ENCODE measurements at regions not wholly inside any gene's neighbourhood (a gene's known extent, or its start where the extent isn't known, plus 50 kb on each side); places are given as distances from the start of the nearest gene placed in this dataset.
"Not testable (repeated sequence)": the region's sequence is repeated elsewhere in the genome, so short reads cannot be mapped to it uniquely, and the experiment has no call there.

DNA sequence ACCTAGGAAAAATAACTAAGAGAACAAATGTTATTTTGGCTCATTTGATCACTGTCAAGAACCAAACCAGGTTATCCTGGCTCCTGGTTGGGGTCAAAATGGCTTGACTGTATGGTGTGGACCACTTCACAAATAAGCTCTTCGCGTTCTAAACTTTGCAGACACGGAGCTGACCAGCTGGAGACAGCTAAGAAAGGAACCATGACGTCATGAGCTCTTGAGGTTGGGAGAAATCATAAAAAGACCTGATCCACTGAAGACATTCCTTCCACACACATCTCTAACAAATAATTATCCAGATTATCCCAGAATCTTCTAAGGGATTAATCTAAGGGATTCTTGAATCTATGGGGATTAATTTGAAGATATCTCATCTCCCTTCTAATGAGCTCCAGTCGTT lies 321.5 kb upstream of the IGF1R start:
- Histone ChIP-seq H3K36me3 (replicated peaks) (no peaks in the 10 kb centered on the region), H3K27me3 (ENCODE audit: low read depth) (no peaks in the 10 kb centered on the region), H3K4me3 (no peak overlapping the region), H3K4me1 (no peaks in the 10 kb centered on the region), H3K9me3 (no peaks in the 10 kb centered on the region)
- in situ Hi-C loops (cut with MboI; ENCODE audit: low sequenced_read_pairs): no loop called here
- DNase-seq (ENCODE audit: low spot score in 2 of 2): no peak

DNA sequence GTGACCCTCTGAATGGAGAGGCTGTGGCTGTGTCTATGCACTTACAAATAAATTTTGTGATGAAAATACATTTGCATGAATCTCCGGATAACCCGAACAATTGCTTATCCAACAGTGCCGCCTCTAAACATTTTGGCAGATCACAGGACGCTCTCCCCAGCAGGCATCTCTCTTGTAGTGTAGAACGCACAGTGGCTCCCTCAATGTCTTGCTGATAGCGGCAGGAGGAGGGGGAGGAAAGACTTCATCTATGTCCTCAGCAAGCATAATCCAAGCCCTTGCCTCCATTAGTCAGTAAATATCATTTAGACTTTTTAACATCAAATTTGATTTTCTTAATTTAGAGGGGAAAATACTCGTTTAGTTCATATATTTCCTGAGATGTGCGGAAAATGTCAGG lies 318.1 kb upstream of the IGF1R start:
- no peak overlapping the region for H3K4me3 ChIP-seq
- DNase-seq (ENCODE audit: low spot score in 2 of 2): no peak
- no peaks in the 10 kb centered on the region for H3K4me1 ChIP-seq
- in situ Hi-C loops (cut with MboI; ENCODE audit: low sequenced_read_pairs): no loop called here
- no peaks in the 10 kb centered on the region for H3K9me3 ChIP-seq
- no peaks in the 10 kb centered on the region for H3K36me3 ChIP-seq (replicated peaks)
- H3K27me3 ChIP-seq (ENCODE audit: low read depth): no peaks in the 10 kb centered on the region

DNA sequence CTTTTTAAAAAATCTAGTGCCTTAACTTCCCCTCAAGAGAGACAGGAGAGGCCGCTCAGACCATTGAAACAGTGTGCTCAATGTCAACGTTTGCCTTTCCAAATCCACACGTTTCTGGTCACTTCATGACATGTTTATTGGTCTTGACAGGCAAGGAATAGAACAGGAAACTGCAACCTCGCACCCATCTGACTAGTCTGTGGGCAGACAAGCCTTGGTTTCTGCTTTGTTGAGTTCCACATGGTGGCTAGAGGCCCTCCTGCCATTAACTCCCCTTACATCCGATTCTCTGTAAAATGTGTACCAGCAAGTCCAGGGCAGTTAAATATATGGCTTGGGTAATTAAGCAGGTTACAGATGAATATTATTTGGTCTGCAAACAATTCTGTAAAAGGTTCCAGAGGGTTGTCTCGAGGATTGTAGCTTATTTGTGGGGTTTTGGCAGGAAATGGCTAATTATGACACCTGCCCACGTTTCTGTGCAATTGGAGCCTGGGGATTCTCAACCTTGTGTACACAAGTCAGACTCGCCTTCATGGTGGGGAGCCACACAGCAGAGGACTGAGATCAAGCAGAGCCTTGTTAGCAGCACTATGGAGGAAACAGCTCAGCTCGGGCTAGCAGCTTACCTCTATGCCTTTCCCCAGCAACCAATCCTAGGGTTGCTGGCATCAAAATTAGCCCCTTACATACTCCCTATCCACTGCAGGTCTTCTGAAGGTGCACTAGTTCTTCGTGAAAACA lies 317.5 kb upstream of the IGF1R start:
- Histone ChIP-seq H3K4me3 (no peak overlapping the region), H3K9me3 (no peaks in the 10 kb centered on the region), H3K36me3 (replicated peaks) (no peaks in the 10 kb centered on the region), H3K4me1 (no peaks in the 10 kb centered on the region), H3K27me3 (ENCODE audit: low read depth) (no peaks in the 10 kb centered on the region)
- in situ Hi-C loops (cut with MboI; ENCODE audit: low sequenced_read_pairs): no loop called here
- DNase-seq (ENCODE audit: low spot score in 2 of 2): no peak

DNA sequence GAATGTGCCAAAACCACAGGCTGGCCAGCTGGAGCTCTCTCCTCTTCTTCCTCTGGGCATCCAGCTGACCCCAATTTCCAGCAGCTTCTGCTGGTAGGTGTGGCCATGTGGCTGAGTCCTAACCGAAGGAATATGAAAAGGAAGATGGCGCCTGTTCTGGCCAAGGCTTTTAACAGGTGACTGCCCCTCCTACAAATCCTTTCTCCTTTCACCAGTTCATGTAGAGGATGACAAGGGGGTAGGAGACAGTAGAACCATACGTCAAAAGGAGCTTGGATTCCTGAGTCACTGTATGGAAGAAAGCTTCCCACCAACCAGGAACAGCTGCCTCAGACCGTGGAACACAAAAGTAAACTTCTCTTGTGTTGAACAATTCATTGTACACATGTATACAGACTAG lies 316.7 kb upstream of the IGF1R start:
- Histone ChIP-seq H3K36me3 (replicated peaks) (no peaks in the 10 kb centered on the region), H3K4me1 (no peaks in the 10 kb centered on the region), H3K27me3 (ENCODE audit: low read depth) (no peaks in the 10 kb centered on the region), H3K9me3 (no peaks in the 10 kb centered on the region), H3K4me3 (no peak overlapping the region)
- no peak for DNase-seq (ENCODE audit: low spot score in 2 of 2)
- in situ Hi-C loops (cut with MboI; ENCODE audit: low sequenced_read_pairs): no loop called here

DNA sequence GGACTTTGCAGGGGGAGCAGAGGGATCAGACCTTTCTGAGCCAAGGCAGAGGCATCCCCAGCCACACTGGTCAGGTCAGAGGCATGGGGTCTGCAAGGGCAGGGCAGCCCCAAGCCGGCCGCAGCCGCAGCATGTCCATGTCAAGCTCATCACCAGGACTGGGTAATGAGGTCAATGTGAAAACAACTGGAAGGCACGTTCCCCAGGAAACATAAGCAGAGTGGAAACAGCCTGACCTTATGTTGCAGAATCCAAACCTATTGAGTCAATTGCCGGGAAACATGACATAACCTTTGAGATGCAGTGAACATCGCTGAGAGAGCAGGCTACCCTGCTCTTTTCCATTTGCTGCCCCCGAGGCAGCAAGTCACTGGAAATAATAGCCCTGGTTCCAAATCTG lies 315.1 kb upstream of the IGF1R start:
- in situ Hi-C loops (cut with MboI; ENCODE audit: low sequenced_read_pairs): no loop called here
- H3K4me1 ChIP-seq: no peaks in the 10 kb centered on the region
- DNase-seq (ENCODE audit: low spot score in 2 of 2): no peak

DNA sequence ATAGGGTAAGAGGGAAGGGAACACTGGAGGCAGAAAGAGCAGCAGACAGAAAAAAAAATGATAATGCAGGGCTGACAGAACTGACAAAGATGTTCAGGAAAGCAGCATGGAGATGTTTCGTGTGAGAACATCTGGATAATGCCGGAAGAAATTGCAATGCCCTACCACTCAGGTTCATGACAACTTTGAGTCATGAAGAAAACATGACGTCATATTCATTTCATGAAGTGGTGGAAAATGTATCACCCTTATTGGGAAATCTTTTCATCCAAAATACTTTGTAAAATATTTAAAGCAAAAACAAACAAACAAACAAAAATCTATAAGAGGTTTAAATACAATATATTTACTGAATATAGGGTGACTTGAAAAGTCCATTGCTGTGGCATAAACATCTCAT lies 305.4 kb upstream of the IGF1R start:
- Histone ChIP-seq H3K36me3 (replicated peaks) (no peaks in the 10 kb centered on the region), H3K4me1 (no peaks in the 10 kb centered on the region), H3K4me3 (no peak overlapping the region), H3K27me3 (ENCODE audit: low read depth) (no peaks in the 10 kb centered on the region), H3K9me3 (no peaks in the 10 kb centered on the region)
- in situ Hi-C loops (cut with MboI; ENCODE audit: low sequenced_read_pairs): no loop called here
- DNase-seq (ENCODE audit: low spot score in 2 of 2): no peak

More for the DNA sequence above, 315.1 kb upstream of the IGF1R start:
- no peaks in the 10 kb centered on the region for H3K27me3 ChIP-seq (ENCODE audit: low read depth)
- H3K36me3 ChIP-seq (replicated peaks): no peaks in the 10 kb centered on the region
- no peak overlapping the region for H3K4me3 ChIP-seq
- no peaks in the 10 kb centered on the region for H3K9me3 ChIP-seq

DNA sequence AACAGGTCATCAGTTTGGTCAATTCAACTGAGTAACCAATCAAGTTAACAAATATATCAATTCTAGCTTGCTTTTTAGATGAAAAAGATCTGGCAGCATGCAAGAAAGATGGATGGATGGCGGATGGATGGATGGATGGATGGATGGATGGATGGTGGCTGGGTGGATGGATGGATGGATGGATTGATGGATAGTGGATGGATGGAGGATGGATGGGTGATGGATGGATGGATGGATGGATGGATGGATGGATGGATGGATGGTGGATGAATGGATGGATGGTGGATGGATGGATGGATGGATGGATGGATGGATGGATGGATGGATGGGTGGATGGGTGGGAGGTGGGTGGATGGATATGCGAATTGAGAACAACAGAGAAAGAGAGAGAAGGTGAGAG lies 303.7 kb upstream of the IGF1R start:
- no peaks in the 10 kb centered on the region for H3K27me3 ChIP-seq (ENCODE audit: low read depth)

DNA sequence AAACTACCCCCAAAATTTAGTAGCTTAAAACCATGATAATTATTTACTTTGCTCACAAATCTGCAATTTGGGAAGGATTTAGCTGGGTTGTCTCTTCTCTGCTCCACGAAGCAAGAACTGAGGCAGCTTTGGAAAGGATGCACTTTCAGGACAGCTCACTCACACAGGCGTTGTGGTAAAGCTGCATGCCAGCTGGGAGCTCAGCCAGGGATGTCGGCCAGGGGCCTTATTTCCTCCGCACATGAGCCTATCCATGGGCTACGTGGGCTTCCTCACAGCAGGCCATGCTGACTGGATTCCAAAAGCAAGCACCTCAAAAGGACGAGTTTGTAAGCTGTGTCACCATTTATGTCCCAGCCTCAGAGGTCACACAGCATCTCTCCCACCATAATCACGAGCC lies 301.3 kb upstream of the IGF1R start:
- Histone ChIP-seq H3K4me3 (no peak overlapping the region), H3K36me3 (replicated peaks) (no peaks in the 10 kb centered on the region), H3K4me1 (no peaks in the 10 kb centered on the region), H3K9me3 (no peaks in the 10 kb centered on the region), H3K27me3 (ENCODE audit: low read depth) (no peaks in the 10 kb centered on the region)
- no peak for DNase-seq (ENCODE audit: low spot score in 2 of 2)
- in situ Hi-C loops (cut with MboI; ENCODE audit: low sequenced_read_pairs): no loop called here

More for the DNA sequence above, 303.7 kb upstream of the IGF1R start:
- no peaks in the 10 kb centered on the region for H3K9me3 ChIP-seq
- in situ Hi-C loops (cut with MboI; ENCODE audit: low sequenced_read_pairs): no loop called here
- H3K4me1 ChIP-seq: no peaks in the 10 kb centered on the region
- no peak overlapping the region for H3K4me3 ChIP-seq
- DNase-seq (ENCODE audit: low spot score in 2 of 2): no peak
- H3K36me3 ChIP-seq (replicated peaks): no peaks in the 10 kb centered on the region

DNA sequence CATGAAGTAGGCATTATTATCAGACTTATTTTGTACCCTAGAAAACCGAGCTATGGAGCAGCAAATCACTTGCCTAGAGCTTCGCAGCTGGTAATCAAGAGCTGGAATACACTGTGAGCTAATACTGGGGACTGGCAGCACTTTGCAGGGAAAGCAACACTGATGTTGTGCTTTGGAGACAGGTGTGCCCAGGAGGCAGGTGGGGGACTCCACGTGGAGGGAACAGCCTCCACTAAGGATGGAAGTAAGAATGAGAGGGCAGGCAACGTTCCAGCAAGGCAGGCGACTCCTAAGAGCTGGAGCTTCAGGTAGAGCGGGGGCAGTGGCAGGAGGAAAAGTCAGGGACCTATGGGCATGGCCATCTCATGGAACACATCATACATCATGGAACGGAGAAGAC lies 300.5 kb upstream of the IGF1R start:
- no peak for DNase-seq (ENCODE audit: low spot score in 2 of 2)
- in situ Hi-C loops (cut with MboI; ENCODE audit: low sequenced_read_pairs): no loop called here
- H3K27me3 ChIP-seq (ENCODE audit: low read depth): no peaks in the 10 kb centered on the region
- no peaks in the 10 kb centered on the region for H3K36me3 ChIP-seq (replicated peaks)
- H3K4me1 ChIP-seq: no peaks in the 10 kb centered on the region
- H3K9me3 ChIP-seq: no peaks in the 10 kb centered on the region
- H3K4me3 ChIP-seq: no peak overlapping the region

DNA sequence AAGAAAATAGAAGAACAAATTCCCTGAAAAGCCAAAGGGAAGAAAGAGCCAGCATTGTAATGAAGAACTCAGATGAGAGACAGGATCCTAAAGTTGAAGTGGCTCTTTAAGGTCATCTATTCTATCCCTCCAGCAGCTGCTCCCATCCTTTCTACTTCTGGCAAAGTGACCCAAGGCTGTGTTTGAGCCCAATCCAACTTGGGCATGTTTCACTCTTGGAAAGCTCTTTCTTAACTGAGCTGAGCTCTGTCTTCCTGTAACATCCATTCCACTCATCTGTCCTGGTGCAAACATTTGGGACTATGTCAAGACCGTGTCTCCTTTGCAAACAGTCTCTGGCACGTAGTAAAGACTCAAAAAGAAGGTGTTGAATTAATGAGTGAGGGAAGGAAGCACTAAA lies 298.1 kb upstream of the IGF1R start:
- no peaks in the 10 kb centered on the region for H3K9me3 ChIP-seq
- H3K4me1 ChIP-seq: no peaks in the 10 kb centered on the region
- no peaks in the 10 kb centered on the region for H3K36me3 ChIP-seq (replicated peaks)
- no peak for DNase-seq (ENCODE audit: low spot score in 2 of 2)
- no peaks in the 10 kb centered on the region for H3K27me3 ChIP-seq (ENCODE audit: low read depth)
- H3K4me3 ChIP-seq: no peak overlapping the region
- in situ Hi-C loops (cut with MboI; ENCODE audit: low sequenced_read_pairs): no loop called here

DNA sequence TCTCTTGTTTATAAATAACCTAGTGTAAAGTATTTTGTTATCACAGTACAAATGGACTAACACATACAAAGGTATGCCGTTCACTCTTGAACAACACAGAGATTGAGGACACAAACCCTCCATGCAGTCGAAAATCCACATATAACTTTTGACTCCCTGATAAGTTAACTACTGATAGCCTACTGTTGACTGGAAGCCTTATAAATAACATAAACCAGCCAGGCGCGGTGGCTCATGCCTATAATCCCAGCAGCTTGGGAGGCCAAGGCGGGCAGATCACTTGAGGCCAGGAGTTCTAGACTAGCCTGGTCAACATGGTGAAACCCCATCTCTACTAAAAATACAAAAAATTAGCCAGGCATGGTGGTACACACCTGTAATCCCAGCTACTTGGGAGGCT lies 290.1 kb upstream of the IGF1R start:
- H3K4me1 ChIP-seq; H3K9me3 ChIP-seq; in situ Hi-C loops (cut with MboI; ENCODE audit: low sequenced_read_pairs); H3K27me3 ChIP-seq (ENCODE audit: low read depth); H3K4me3 ChIP-seq; DNase-seq (ENCODE audit: low spot score in 2 of 2); H3K36me3 ChIP-seq (replicated peaks): not testable (repeated sequence)

DNA sequence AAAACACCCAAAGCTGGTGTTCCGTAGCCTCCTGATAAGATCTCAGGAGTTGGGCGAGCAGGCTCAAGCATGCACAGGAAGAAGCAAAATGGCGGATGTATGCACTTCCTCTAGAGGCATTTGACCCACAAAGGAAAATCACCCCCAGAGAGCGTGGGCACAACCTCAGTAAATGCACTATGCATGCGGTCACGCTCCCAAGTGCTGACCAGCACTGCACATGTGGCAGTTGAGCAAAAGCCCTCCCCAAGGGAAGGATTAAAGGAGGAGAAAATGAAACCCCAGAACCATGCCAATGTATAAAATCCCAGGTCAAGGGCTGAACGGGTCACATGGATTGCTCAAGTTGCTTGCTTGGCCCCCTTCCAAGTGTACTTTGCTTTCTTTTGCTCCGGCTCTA lies 289.4 kb upstream of the IGF1R start:
- Histone ChIP-seq H3K4me1 (no peaks in the 10 kb centered on the region), H3K9me3 (no peaks in the 10 kb centered on the region), H3K4me3 (no peak overlapping the region), H3K36me3 (replicated peaks) (no peaks in the 10 kb centered on the region), H3K27me3 (ENCODE audit: low read depth) (no peaks in the 10 kb centered on the region)
- DNase-seq (ENCODE audit: low spot score in 2 of 2): no peak
- in situ Hi-C loops (cut with MboI; ENCODE audit: low sequenced_read_pairs): no loop called here

DNA sequence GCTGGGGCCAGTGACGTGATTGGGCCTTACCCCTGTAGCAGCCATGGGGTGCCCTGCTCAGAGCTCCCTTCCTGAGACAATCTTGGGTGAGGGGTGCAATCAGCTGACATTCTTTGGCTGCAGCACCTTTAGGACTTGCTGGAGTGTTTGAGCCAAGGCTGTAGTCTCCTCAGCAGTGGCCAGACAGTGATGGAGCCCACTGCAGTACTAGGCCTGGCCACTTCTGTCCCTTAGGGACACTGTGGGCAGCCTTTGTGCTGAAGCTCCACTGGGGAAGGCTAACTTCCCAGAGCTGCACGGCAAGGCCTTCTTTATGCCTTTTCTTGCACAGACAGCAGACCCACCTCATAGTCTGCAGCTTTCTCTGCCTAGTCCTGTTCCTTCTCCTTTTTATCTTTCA lies 284.9 kb upstream of the IGF1R start:
- DNase-seq (ENCODE audit: low spot score in 2 of 2): no peak
- no peak overlapping the region for H3K4me3 ChIP-seq
- in situ Hi-C loops (cut with MboI; ENCODE audit: low sequenced_read_pairs): no loop called here
- H3K27me3 ChIP-seq (ENCODE audit: low read depth): no peaks in the 10 kb centered on the region
- H3K9me3 ChIP-seq: no peaks in the 10 kb centered on the region
- H3K4me1 ChIP-seq: no peaks in the 10 kb centered on the region
- H3K36me3 ChIP-seq (replicated peaks): no peaks in the 10 kb centered on the region

DNA sequence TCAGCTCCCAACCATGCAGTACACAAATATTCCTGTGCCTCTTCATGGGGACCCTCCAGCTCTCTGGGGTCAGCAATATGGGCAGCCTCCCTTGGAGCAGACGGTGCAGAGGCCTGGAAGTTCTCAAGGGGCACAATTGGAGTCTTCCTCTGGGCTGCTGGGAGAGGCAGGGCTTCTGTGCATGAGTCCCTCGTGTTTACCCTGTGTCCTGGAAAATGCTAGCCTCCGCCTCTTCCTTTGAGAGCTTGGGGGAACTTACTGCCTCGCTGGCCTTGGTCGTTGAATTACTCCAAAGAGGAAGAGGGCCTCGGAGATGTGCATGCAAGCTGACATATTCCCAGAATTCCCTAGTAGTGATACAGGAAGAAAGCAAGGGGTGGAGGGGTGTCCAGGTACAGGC lies 284.4 kb upstream of the IGF1R start:
- no peak overlapping the region for H3K4me3 ChIP-seq
- H3K27me3 ChIP-seq (ENCODE audit: low read depth): no peaks in the 10 kb centered on the region
- no peaks in the 10 kb centered on the region for H3K36me3 ChIP-seq (replicated peaks)
- DNase-seq (ENCODE audit: low spot score in 2 of 2): no peak
- H3K4me1 ChIP-seq: no peaks in the 10 kb centered on the region
- in situ Hi-C loops (cut with MboI; ENCODE audit: low sequenced_read_pairs): no loop called here
- no peaks in the 10 kb centered on the region for H3K9me3 ChIP-seq

DNA sequence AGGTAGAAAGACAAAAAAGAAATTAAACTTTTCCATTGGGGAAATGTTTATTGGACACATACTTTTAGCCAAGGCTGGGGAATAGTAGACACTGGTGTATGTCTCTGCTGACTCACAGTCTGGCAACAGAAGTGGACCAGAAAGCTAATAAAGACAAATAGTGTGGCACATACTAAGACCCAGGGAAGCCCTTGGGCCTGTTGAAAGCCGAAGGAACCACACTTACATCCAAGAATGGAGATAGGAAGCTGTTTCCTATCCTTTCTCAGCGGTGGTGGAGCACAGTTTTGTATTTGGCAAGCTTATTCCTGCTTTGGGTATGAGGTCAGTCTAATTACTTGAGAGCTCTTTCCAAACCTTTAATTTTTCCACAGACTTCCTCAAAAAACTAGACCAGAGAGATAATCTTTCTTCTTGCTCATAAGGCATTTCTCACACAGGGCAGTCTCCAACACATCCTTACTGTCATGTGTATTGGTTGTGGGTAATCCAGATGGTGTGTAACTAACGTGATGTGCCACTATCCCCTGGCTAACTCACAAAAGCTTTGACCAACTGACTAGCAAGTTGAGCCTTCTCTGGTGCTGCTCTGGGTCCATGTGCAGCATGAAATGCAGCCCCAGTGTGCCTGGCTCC lies 279.1 kb upstream of the IGF1R start:
- no peak for DNase-seq (ENCODE audit: low spot score in 2 of 2)
- no peaks in the 10 kb centered on the region for H3K4me1 ChIP-seq
- no peak overlapping the region for H3K4me3 ChIP-seq
- no peaks in the 10 kb centered on the region for H3K27me3 ChIP-seq (ENCODE audit: low read depth)
- H3K9me3 ChIP-seq: no peaks in the 10 kb centered on the region
- in situ Hi-C loops (cut with MboI; ENCODE audit: low sequenced_read_pairs): no loop called here
- H3K36me3 ChIP-seq (replicated peaks): no peaks in the 10 kb centered on the region

All from HAP-1 (cell line).